B cell (primary cell): ENCODE measurements at regions not wholly inside any gene's neighbourhood (a gene's known extent, or its start where the extent isn't known, plus 50 kb on each side); places are given as distances from the start of the nearest gene placed in this dataset.

Experiments used
- EZH2 ChIP-seq: IDR thresholded peaks from 2 replicates; pipeline ENCODE4 v1.6.1; 2012; ENCODE audit warnings: borderline replicate concordance, low read depth, mild to moderate bottlenecking, moderate library complexity, low read length; ENCODE audit not compliant: insufficient read depth, poor library complexity, severe bottlenecking
- TF ChIP-seq, protein P1 (sequence below): fragments of 200-600 bp; IDR thresholded peaks from one replicate; pipeline ENCODE4 v1.8.0; 2022; ENCODE audit warnings: antibody characterized with exemption, mild to moderate bottlenecking

DNA sequence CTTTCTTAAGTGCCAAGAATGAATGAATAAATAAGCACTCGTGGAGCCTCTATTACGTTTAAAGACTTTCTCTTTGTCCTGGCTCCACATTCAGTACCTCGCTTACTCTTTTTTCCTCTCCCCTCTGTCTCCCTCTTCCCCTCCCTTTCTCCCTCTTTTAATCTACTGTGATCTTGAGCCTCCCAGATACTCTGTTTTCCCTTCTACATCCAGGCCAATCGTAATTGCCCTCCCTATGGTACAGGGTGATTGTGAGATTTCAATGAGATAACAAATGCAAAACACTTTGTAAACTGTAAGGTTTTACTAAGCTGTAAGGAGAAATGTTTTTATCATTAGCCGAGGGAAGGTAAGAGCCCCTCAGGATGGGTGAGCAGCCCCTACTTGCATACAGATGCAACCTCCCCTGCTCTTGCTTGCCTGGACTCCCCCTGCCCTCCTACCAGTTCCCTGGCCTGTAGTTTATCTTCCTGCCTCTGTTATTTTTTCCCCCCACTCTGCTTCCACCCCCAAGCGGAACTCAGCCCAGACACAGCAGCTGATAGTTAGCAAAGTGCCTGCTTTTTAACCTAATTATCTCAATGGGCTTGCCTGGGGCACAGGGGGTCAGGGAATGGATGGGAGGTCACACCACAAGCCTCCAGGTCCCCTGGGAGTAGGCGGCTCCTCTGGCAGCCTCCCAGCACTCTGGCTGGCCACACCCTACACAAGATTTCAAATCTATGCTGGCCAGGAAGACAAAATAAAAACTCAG is 76.9 kb upstream of the CADM1 start:
- TF ChIP-seq, protein P1, sequence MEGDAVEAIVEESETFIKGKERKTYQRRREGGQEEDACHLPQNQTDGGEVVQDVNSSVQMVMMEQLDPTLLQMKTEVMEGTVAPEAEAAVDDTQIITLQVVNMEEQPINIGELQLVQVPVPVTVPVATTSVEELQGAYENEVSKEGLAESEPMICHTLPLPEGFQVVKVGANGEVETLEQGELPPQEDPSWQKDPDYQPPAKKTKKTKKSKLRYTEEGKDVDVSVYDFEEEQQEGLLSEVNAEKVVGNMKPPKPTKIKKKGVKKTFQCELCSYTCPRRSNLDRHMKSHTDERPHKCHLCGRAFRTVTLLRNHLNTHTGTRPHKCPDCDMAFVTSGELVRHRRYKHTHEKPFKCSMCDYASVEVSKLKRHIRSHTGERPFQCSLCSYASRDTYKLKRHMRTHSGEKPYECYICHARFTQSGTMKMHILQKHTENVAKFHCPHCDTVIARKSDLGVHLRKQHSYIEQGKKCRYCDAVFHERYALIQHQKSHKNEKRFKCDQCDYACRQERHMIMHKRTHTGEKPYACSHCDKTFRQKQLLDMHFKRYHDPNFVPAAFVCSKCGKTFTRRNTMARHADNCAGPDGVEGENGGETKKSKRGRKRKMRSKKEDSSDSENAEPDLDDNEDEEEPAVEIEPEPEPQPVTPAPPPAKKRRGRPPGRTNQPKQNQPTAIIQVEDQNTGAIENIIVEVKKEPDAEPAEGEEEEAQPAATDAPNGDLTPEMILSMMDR, result no peak
- TF ChIP-seq EZH2, result no peak
